Endothelial cell (in vitro differentiated cells): ENCODE measurements at regions not wholly inside any gene's neighbourhood (a gene's known extent, or its start where the extent isn't known, plus 50 kb on each side); places are given as distances from the start of the nearest gene placed in this dataset.

Experiments
- DNase-seq: peaks from one replicate; pipeline ENCODE4 v3.0.0; 2021; ENCODE audit warnings: low spot score
- H3K27ac Mint-ChIP-seq: one replicate; pipeline ENCODE4 v1.8.0; 2021; ENCODE audit warnings: mixed read lengths, inconsistent platforms; ENCODE audit not compliant: unreplicated experiment
- H3K27me3 Mint-ChIP-seq: one replicate; pipeline ENCODE4 v1.8.0; 2021; ENCODE audit warnings: mild to moderate bottlenecking, moderate library complexity, mixed read lengths, inconsistent platforms; ENCODE audit not compliant: unreplicated experiment
- H3K36me3 Mint-ChIP-seq: one replicate; pipeline ENCODE4 v1.8.0; 2021; ENCODE audit warnings: mild to moderate bottlenecking, low read depth, mixed read lengths, inconsistent platforms; ENCODE audit not compliant: unreplicated experiment
- H3K4me1 Mint-ChIP-seq: one replicate; pipeline ENCODE4 v1.8.0; 2021; ENCODE audit warnings: mild to moderate bottlenecking, mixed read lengths, inconsistent platforms; ENCODE audit not compliant: unreplicated experiment
- H3K4me3 Mint-ChIP-seq: one replicate; pipeline ENCODE4 v1.8.0; 2021; ENCODE audit warnings: mild to moderate bottlenecking, mixed read lengths, inconsistent platforms; ENCODE audit not compliant: unreplicated experiment
- H3K9me3 Mint-ChIP-seq: one replicate; pipeline ENCODE4 v1.8.0; 2021; ENCODE audit warnings: mixed read lengths, inconsistent platforms; ENCODE audit not compliant: unreplicated experiment
- CTCF ChIP-seq: fragments of 200-600 bp; sonication (generic); IDR thresholded peaks from one replicate; pipeline ENCODE4 v1.5.0; 2021; ENCODE audit warnings: antibody characterized with exemption; ENCODE audit not compliant: unreplicated experiment

- H3K27ac Mint-ChIP-seq: no peak overlapping the region
- H3K9me3 Mint-ChIP-seq: peaks cover 4% of the 10 kb centered on the region
- no peak overlapping the region for H3K4me3 Mint-ChIP-seq
- TF ChIP-seq CTCF: no peak
- no peaks in the 10 kb centered on the region for H3K36me3 Mint-ChIP-seq
- H3K27me3 Mint-ChIP-seq: peaks cover 2% of the 10 kb centered on the region
- no peak for DNase-seq
- H3K4me1 Mint-ChIP-seq: no peaks in the 10 kb centered on the region
Measured at GRCh38 chr4:115674485-115674884, 561.1 kb upstream of the NDST4 start.

- no peaks in the 10 kb centered on the region for H3K9me3 Mint-ChIP-seq
- H3K36me3 Mint-ChIP-seq: no peaks in the 10 kb centered on the region
- peaks cover 2% of the 10 kb centered on the region for H3K27me3 Mint-ChIP-seq
- H3K4me3 Mint-ChIP-seq: no peak overlapping the region
- DNase-seq: no peak
- no peak overlapping the region for H3K27ac Mint-ChIP-seq
- H3K4me1 Mint-ChIP-seq: peaks cover 3% of the 10 kb centered on the region
- TF ChIP-seq CTCF: no peak
Measured at GRCh38 chr4:115671581-115671980, 558.2 kb upstream of the NDST4 start.

GRCh38 chr4:115670930-115671329 is 557.5 kb upstream of the NDST4 start:
- no peak for DNase-seq
- no peaks in the 10 kb centered on the region for H3K36me3 Mint-ChIP-seq
- TF ChIP-seq CTCF: no peak
- H3K4me1 Mint-ChIP-seq: peaks cover 3% of the 10 kb centered on the region
- H3K27ac Mint-ChIP-seq: no peak overlapping the region
- H3K27me3 Mint-ChIP-seq: peaks cover 2% of the 10 kb centered on the region
- no peaks in the 10 kb centered on the region for H3K9me3 Mint-ChIP-seq
- no peak overlapping the region for H3K4me3 Mint-ChIP-seq

GRCh38 chr4:115668396-115668795 is 555.0 kb upstream of the NDST4 start:
- Mint-ChIP-seq H3K36me3 (no peaks in the 10 kb centered on the region), H3K4me1 (peaks cover 3% of the 10 kb centered on the region), H3K9me3 (no peaks in the 10 kb centered on the region), H3K27ac (no peak overlapping the region), H3K4me3 (no peak overlapping the region), H3K27me3 (no peaks in the 10 kb centered on the region)
- DNase-seq: no peak
- no peak for TF ChIP-seq CTCF

GRCh38 chr4:115664285-115664684 is 550.9 kb upstream of the NDST4 start:
- H3K27me3 Mint-ChIP-seq: no peaks in the 10 kb centered on the region
- TF ChIP-seq CTCF: no peak
- H3K4me3 Mint-ChIP-seq: no peak overlapping the region
- H3K36me3 Mint-ChIP-seq: no peaks in the 10 kb centered on the region
- no peaks in the 10 kb centered on the region for H3K9me3 Mint-ChIP-seq
- no peak overlapping the region for H3K27ac Mint-ChIP-seq
- DNase-seq: no peak
- H3K4me1 Mint-ChIP-seq: peaks cover 3% of the 10 kb centered on the region
